SU-DHL-6 (cell line): ENCODE measurements at regions not wholly inside any gene's neighbourhood (a gene's known extent, or its start where the extent isn't known, plus 50 kb on each side); places are given as distances from the start of the nearest gene placed in this dataset.

Experiments
- H2AFZ ChIP-seq: fragments of 200-600 bp; sonication (generic); 2 replicates; pipeline ENCODE4 v1.6.1; 2014; ENCODE audit warnings: low read depth, mild to moderate bottlenecking, moderate library complexity, mixed read lengths, antibody characterized with exemption, low read length; ENCODE audit not compliant: severe bottlenecking
- H3F3A ChIP-seq: fragments of 200-600 bp; shearing (Covaris generic); 2 replicates; pipeline ENCODE4 v1.6.0; 2016; ENCODE audit warnings: antibody characterized with exemption, mild to moderate bottlenecking; ENCODE audit not compliant: insufficient read depth
- H3K27ac ChIP-seq: fragments of 200-600 bp; sonication (generic); 2 replicates; pipeline ENCODE4 v1.5.1; 2016; ENCODE audit warnings: low read depth, mild to moderate bottlenecking, low read length, moderate library complexity, mixed read lengths
- H3K27me3 ChIP-seq: fragments of 200-600 bp; sonication (generic), shearing (Covaris generic); 2 replicates; pipeline ENCODE4 v1.6.0; 2014; ENCODE audit warnings: mild to moderate bottlenecking, low read length
- H3K36me3 ChIP-seq: fragments of 200-600 bp; sonication (generic); 2 replicates; pipeline ENCODE4 v1.6.1; 2014; ENCODE audit warnings: mild to moderate bottlenecking, low read length, mixed read lengths
- H3K4me2 ChIP-seq: fragments of 300-600, 200-600 bp; shearing (Covaris generic), sonication (generic); 2 replicates; pipeline ENCODE4 v1.6.0; 2014; ENCODE audit warnings: low read length, low read depth, mild to moderate bottlenecking; ENCODE audit not compliant: poor library complexity, severe bottlenecking
- H3K4me3 ChIP-seq: fragments of 200-600 bp; sonication (generic); 2 replicates; pipeline ENCODE4 v1.5.1; 2014; ENCODE audit warnings: antibody characterized with exemption, low read length, mild to moderate bottlenecking, mixed read lengths; ENCODE audit not compliant: insufficient read depth, poor library complexity, severe bottlenecking
- H3K79me2 ChIP-seq: fragments of 200-600 bp; sonication (generic); 2 replicates; pipeline ENCODE4 v1.6.1; 2014; ENCODE audit warnings: mild to moderate bottlenecking, low read length, moderate library complexity; ENCODE audit not compliant: insufficient read depth
- H3K9ac ChIP-seq: fragments of 200-600 bp; sonication (generic); 2 replicates; pipeline ENCODE4 v1.7.0; 2014; ENCODE audit warnings: mild to moderate bottlenecking, low read length
- H3K9me2 ChIP-seq: fragments of 200-600 bp; sonication (generic); replicated peaks from 2 replicates; pipeline ENCODE4 v1.6.1; 2014; ENCODE audit warnings: low read length; ENCODE audit not compliant: insufficient read depth
- H3K9me3 ChIP-seq: fragments of 200-600 bp; sonication (generic); 2 replicates; pipeline ENCODE4 v1.6.1; 2014; ENCODE audit warnings: low read length, mixed read lengths; ENCODE audit not compliant: insufficient read depth
- H4K20me1 ChIP-seq: fragments of 200-600 bp; sonication (generic); 2 replicates; pipeline ENCODE4 v1.6.1; 2014; ENCODE audit warnings: low read depth, mild to moderate bottlenecking, antibody characterized with exemption, low read length, moderate library complexity, mixed read lengths
- CTCF ChIP-seq: fragments of 200-600 bp; sonication (generic); IDR thresholded peaks from one replicate; pipeline ENCODE4 v1.5.1; 2017; ENCODE audit warnings: antibody characterized with exemption, mild to moderate bottlenecking, low read length, moderate library complexity; ENCODE audit not compliant: insufficient read depth, poor library complexity, severe bottlenecking
- EZH2phosphoT487 ChIP-seq: fragments of 200-600 bp; sonication (generic), shearing (Covaris generic); conservative IDR thresholded peaks from 2 replicates; pipeline ENCODE4 v1.6.1; 2018; ENCODE audit warnings: mild to moderate bottlenecking, antibody characterized with exemption, low read length, moderate library complexity, mixed read lengths

DNA sequence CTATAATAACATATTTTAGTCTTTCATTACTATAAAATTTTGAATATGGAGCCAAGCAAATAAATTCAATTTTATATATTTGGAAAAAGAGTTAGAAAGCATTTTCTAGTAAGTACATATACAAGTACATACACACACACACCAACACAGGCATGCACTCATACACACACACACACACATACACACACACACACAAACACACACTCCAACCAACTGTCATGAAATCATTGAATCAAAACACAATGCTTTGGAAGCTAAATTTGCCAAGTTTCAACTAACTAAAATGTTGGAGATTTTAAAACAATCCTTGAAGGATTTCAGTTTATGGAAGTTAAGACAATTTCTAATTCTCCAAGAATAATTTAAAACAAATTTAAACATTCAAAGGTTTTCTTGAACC, 283.2 kb downstream of the TAF11L14 start:
- Histone ChIP-seq H2AFZ (no peak overlapping the region), H3K4me2 (no peak overlapping the region), H4K20me1 (no peaks in the 10 kb centered on the region), H3K9me3 (no peaks in the 10 kb centered on the region), H3K27ac (no peak overlapping the region), H3F3A (no peaks in the 10 kb centered on the region), H3K9ac (no peak overlapping the region), H3K36me3 (no peaks in the 10 kb centered on the region), H3K79me2 (no peaks in the 10 kb centered on the region), H3K4me3 (no peak overlapping the region), H3K9me2 (no peaks in the 10 kb centered on the region), H3K27me3 (no peaks in the 10 kb centered on the region)
- TF ChIP-seq EZH2phosphoT487, result no peak
- no peak for TF ChIP-seq CTCF

GRCh38 chr5:17918373-17919104, 284.3 kb downstream of the TAF11L14 start:
- Histone ChIP-seq H3K9ac (no peak overlapping the region), H3F3A (no peaks in the 10 kb centered on the region), H3K9me3 (no peaks in the 10 kb centered on the region), H3K9me2 (no peaks in the 10 kb centered on the region), H3K36me3 (no peaks in the 10 kb centered on the region), H3K27ac (no peak overlapping the region), H3K27me3 (no peaks in the 10 kb centered on the region), H3K4me2 (no peak overlapping the region), H2AFZ (no peak overlapping the region), H3K79me2 (no peaks in the 10 kb centered on the region), H4K20me1 (no peaks in the 10 kb centered on the region), H3K4me3 (no peak overlapping the region)
- no peak for TF ChIP-seq EZH2phosphoT487
- TF ChIP-seq CTCF, result no peak

DNA sequence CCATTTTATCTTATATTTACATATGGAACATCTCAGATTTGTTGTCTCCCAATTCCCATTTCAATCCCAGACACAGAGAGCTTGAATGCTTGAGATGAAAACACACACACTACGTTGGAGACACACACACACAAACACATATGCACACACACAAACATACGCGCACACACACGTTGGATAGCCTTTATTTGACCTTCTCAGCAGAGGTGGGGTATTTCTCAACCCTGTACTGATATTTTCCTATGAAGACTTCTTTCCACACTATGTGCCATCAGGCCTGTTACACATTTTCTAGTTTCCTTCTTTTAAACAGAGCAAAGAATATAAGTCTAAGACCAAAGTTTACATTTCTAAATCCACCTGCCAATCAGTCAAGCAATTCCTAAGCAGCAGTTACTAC, 291.0 kb downstream of the TAF11L14 start:
- no peaks in the 10 kb centered on the region for H3K36me3 ChIP-seq
- H3K9me3 ChIP-seq, result no peaks in the 10 kb centered on the region
- no peaks in the 10 kb centered on the region for H4K20me1 ChIP-seq
- no peaks in the 10 kb centered on the region for H3F3A ChIP-seq
- no peak overlapping the region for H3K27ac ChIP-seq
- H3K9ac ChIP-seq, result no peak overlapping the region
- TF ChIP-seq EZH2phosphoT487, result no peak
- H3K27me3 ChIP-seq, result no peaks in the 10 kb centered on the region
- no peaks in the 10 kb centered on the region for H3K79me2 ChIP-seq
- no peak overlapping the region for H2AFZ ChIP-seq
- H3K4me2 ChIP-seq, result no peak overlapping the region
- H3K4me3 ChIP-seq, result no peak overlapping the region
- no peaks in the 10 kb centered on the region for H3K9me2 ChIP-seq

DNA sequence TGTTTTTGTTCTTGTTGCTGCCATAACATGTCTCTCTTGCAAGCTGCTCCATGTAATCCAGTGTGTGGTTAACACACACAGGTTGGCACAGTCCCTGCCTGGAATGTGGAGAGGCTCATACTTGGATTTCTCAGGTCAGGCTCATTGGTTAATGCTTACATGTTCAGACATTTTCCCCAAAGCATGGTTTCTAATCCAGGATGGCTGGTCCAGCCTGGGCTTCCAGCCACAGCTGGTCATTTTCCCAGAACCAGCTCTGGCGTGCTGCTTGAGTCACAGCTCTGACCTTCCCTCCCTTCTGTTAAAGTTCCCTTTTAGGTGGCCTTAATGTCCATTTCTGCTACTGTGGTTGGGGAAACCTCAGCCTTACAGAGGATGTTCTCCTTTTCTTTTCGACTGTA, 294.3 kb downstream of the TAF11L14 start:
- Histone ChIP-seq H3K9ac (no peak overlapping the region), H3K79me2 (no peaks in the 10 kb centered on the region), H3K4me3 (no peak overlapping the region), H3K4me2 (no peak overlapping the region), H3K27ac (no peak overlapping the region), H3K9me3 (no peaks in the 10 kb centered on the region), H3F3A (no peaks in the 10 kb centered on the region), H4K20me1 (no peaks in the 10 kb centered on the region), H3K36me3 (no peaks in the 10 kb centered on the region), H2AFZ (no peak overlapping the region), H3K27me3 (no peaks in the 10 kb centered on the region), H3K9me2 (no peaks in the 10 kb centered on the region)
- TF ChIP-seq EZH2phosphoT487 (no peak), CTCF (no peak)
